A549 (cell line): ENCODE measurements at regions not wholly inside any gene's neighbourhood (a gene's known extent, or its start where the extent isn't known, plus 50 kb on each side); places are given as distances from the start of the nearest gene placed in this dataset.

ENCODE experiments used
- REST ChIP-seq: fragments of 200-600 bp; sonication (generic); IDR thresholded peaks from 2 replicates; pipeline ENCODE4 v1.6.1; 2016; ENCODE audit warnings: antibody characterized with exemption, mild to moderate bottlenecking, moderate library complexity
- RNF2 ChIP-seq: fragments of 200-600 bp; sonication (generic); IDR thresholded peaks from 2 replicates; pipeline ENCODE4 v1.6.1; 2016; ENCODE audit warnings: low read depth, mild to moderate bottlenecking, antibody characterized with exemption, moderate library complexity, borderline replicate concordance
- TF ChIP-seq, protein P1 (sequence below): fragments of >200 bp; sonication (Bioruptor Twin); formaldehyde crosslinking; IDR thresholded peaks from 3 replicates; pipeline ENCODE4 v1.5.1; 2016

DNA sequence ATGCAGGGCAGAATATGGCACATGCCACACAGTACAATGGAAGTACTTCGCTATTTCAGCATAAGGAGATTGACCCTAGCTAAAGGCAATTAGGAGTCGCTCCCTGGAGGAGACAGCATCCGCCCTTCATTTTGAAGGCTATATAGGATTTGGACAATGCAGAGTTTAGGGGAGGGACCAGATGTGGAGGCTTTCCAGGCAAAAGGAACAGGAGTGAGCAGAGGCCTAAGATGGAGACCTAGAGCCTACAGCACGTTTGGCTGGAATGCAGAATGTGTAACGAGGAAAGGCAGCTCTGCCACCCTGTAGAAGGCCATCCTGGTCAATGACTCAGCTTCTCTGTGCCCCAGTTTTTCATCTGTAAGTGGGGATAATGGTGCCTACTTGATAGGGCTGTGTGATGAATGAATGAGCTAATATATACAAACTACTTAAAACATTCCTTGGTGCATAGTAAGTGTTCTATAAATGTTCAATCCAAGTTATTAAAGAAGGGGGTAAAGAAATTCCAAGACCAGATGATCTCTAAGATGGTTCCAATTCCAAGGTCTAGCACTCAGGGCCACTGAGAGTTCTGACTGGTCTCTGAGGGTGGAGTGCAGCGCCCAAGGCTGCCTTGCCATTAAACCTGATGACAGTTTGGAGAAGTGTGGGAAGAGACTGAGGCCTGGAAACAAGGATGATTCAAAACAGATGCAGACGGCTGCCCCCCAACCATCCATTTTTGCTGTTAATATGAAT is 54.3 kb upstream of the FRMD6 start:
- TF ChIP-seq, protein P1, sequence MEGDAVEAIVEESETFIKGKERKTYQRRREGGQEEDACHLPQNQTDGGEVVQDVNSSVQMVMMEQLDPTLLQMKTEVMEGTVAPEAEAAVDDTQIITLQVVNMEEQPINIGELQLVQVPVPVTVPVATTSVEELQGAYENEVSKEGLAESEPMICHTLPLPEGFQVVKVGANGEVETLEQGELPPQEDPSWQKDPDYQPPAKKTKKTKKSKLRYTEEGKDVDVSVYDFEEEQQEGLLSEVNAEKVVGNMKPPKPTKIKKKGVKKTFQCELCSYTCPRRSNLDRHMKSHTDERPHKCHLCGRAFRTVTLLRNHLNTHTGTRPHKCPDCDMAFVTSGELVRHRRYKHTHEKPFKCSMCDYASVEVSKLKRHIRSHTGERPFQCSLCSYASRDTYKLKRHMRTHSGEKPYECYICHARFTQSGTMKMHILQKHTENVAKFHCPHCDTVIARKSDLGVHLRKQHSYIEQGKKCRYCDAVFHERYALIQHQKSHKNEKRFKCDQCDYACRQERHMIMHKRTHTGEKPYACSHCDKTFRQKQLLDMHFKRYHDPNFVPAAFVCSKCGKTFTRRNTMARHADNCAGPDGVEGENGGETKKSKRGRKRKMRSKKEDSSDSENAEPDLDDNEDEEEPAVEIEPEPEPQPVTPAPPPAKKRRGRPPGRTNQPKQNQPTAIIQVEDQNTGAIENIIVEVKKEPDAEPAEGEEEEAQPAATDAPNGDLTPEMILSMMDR, result no peak
- no peak for TF ChIP-seq RNF2
- TF ChIP-seq REST, result no peak
